ENCODE measurements at regions not wholly inside any gene's neighbourhood (a gene's known extent, or its start where the extent isn't known, plus 50 kb on each side); places are given as distances from the start of the nearest gene placed in this dataset.
"Not testable (repeated sequence)": the region's sequence is repeated elsewhere in the genome, so short reads cannot be mapped to it uniquely, and the experiment has no call there.

DNA sequence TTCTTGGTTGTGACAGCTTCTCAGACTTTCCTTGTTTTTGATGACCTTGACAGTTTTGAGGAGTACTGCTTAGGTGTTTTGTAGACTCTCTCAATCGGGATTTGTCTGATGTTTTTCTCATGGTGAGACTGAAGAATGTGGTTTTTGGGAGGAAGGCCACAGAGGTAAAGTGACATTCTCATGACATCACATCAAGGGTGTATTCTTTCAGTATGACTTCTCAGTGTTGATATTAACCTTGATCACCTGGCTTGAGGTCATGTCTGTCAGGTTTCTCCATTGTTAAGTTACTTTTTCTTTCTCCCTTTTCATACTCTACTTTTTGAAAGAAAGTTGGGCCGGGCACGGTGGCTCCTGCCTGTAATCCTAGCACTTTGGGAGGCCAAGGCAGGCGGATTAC is 269.9 kb downstream of the ZNF37A start:
- not testable (repeated sequence) for DNase-seq

DNA sequence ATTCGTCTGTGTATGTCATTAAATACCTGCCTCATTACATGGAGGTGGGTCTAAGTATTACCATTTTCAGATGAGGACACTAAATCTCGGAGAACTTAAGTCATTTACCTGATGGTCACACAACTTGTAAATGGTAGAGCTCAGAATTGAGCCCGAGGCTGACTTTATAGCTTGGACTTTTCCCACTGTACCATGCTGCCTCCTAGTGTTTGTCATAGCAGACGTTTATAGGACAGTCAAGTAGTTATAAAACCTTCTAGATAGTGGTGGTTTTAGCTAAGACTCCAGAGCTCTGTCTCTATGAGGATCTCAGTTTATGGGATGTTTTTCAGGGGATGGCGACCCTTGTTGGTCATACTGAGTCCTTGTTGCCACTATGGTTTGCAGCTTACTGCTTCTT is 271.8 kb downstream of the ZNF37A start:
- peak in 1 of 2 experiments; percentile 6 for DNase-seq

DNA sequence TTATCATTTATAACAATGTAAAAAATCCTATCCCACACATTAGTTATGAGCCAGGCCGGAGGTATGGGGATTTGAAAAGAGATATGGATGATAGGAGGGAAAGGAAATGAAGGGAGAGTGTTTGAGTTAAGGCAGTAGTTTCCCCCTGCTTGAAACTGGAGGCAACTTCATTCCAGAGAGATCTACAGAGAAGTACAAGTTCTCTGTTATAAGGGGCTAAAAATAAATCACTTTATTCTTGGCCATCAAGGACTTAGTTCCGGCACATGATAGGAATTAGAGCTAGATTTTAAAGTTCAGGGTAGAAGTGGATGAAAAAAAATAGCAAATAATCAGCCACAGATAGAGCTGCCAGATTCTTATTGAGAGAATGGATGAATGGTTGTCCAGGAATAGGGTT is 289.7 kb downstream of the ZNF37A start:
- not testable (repeated sequence) for DNase-seq

DNA sequence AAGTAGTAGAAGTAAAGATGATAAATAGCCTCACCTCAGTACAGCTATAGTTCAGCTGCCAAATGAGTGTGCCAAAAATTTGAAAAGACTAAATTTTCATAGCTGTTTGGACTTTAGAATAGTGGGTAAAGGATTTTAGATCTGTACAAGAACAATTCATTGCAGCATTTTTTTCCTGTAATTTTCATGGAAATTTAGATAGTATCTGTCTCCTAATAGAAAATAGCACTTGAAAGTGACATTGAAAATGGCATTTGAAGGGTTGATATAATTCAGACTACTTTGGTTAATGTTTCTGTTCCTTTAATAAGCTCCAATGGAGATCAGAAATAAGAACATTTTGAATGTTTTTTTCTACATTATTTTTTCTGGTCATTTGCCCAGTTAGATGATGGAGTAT is 292.7 kb downstream of the ZNF37A start:
- DNase-seq: not testable (repeated sequence)

DNA sequence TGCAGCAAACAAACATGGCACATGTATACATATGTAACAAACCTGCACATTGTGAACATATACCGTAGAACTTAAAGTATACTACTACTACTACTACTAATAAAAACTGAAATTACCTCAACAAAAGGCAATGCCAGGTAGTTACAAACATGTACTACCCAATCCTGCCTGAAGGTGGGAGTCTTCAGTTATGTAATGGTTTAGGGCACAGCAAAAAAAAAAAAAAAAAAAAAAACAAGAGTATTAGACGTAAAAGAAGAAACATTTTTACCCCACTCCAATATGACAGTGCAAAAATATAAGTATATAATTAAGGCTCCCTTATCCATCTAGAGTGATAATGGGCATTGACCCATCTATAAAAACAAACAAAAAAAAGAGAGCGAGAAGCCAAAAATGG is 296.6 kb downstream of the ZNF37A start:
- DNase-seq: peak in 1 of 2 experiments; percentile 12

DNA sequence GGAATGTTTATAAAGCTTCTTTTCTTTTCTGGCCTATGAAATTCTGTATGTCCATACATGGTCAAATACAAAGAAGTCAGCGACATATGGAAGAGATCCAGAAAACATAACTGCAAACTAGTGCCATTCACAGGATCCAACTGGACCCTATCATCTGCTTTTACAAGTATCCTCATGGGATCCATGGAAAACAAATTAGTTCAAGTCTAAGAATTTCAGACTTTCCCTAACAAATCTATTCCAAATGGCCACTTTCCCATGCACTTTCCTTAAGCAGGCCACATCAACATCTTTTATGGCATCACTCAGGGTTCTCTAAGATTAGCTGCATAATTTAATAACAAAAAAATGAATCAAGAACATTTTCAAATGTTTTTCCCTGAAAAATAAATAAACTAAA is 301.3 kb downstream of the ZNF37A start:
- DNase-seq: not testable (repeated sequence)

DNA sequence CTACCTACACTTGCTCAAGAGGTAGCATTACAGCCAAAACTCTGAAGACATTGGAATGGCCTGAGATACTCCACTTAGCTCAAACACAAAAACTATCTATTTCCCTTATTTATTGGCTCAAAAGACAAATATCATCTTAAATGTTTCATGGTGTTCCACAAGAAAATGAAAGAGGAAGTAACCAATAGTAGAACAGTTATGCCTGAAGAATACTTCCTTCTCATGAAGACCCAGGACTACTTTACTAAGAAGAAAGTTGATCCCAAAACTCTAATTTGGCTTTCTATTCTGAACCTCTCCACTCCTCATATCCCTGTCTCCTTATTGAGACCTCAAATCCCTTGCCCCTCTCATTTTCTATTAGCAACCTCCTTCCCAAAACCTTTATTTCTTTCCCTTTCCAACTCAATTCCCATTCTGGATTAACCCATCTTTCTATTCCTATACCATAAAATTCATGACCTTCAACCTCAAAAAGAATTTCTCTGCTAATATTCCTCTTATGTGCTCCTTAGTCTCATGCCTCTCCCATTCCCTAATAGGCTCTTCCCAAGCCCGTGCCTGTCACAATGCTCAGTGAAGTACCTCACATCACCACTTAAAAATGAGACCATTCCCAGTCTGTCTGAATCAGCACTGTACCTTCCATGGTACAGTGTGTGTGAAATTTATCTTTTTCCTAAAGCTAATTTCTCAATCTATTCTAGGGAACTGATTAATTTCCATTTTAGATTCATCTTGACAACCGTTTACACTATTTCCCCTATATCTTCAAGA is 302.2 kb downstream of the ZNF37A start:
- DNase-seq: not testable (repeated sequence)

DNA sequence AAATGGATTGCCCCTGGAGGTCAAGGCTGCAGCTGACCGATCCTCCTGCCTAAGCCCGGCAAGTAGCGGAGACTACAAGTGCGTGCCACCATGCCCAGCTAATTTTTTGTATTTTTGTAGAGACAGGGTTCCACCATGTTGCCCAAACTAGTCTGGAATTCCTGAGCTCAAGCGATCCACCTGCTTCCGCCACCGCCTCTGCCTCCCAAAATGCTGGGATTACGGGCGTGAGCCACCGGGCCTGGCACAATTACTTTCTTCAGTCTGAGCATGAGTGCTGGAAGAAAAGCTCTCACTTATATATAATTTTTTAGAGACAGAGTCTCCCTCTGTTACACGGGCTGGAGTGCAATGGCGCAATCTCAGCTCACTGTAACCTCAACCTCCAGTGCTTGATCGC is 307.4 kb downstream of the ZNF37A start:
- peak in 1 of 2 experiments; percentile 7 for DNase-seq

DNA sequence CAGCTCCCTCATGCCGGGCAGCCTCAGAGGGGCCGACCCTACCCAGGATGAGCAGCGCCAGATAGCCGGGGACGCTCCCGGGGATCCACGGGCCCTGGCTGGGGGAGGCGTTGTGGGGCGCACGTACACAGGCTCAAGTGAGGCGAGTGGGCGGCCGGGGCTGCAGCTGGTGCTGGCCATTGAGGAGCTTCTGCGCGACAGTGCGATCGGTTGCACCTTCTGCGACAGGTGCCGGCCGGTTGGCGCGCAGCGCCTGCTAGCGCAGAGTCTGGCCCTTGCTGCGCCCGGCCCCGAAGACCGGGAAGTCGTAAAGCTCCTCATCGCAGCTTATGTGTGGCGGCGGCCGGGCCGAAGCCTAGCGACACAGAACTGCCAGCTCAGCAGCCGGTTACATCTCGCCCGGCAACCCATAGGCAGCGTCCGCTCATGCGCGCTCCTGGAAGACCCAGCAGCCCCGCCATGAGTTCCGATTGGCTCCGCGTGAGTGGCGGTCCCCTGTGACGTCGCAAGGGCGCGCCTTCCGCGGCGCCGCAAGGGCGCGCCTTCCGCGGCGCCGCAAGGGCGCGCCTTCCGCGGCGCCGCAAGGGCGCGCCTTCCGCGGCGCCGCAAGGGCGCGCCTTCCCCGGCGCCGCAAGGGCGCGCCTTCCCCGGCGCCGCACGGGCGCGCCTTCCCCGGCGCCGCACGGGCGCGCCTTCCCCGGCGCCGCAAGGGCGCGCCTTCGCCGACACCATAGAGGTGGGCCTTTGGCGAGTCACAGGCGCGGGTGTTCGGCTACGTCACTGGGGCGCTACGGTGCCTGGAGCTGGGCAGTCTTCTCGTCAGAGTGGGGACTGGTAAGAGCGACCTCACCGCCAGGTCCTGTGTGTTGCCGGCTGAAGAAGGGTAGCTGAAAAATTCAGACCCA is 308.6 kb downstream of the ZNF37A start:
- peak; percentile 89 to 92 for DNase-seq

DNA sequence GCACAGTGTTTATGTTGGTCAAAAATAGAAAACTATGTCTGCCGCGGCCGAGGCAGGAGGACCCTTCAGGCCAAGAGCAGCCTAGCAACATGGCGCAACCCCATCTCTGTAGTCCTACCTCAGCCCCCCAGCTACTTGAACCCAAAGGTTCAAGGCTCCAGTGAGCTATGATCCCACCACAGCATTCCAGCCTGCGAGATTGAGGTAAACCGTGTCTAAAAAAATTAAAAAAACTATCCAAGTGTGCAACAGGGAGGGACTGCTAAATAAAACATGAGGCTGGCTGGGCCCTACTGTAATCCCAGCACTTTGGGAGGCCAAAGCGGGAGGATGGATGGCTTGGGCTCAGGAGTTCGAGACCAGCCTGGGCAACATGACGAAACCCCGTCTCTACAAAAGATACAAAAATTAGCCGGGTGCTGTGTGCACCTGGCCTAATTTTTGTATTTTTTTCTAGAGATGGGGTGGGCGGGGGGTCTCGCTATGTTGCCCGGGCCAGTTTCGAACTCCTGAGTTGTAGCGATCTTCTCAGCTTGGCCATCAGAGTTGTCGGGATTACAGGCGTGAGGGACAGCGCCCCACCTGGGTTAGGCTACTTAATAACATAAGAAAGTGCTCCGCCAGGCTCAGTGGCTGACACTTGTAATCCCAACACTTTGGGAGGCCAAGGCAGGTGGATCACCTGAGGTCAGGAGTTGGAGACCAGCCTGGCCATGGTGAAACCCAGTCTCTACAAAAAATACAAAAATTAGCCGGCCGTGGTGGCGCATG is 309.4 kb downstream of the ZNF37A start:
- DNase-seq: peak in 1 of 2 experiments; percentile 3

DNA sequence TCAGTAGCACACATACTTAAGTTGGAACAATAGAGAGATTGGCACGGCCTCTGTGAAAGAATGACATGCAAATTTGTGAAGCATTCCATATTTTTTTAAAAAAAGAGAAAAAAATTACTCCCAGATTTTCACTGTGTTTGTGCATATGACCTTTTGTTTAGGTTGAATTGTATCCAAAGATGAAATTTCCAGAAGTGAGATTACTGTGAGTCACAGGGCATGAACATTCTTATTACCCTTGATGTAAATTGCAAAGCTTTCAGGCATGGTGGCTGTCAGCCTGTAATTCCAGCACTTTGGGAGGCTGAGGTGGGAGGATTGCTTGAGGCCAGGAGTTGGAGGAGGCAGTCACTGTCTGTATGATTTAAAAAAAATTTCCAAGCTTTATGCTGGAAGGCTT is 329.5 kb downstream of the ZNF37A start:
- not testable (repeated sequence) for DNase-seq

DNA sequence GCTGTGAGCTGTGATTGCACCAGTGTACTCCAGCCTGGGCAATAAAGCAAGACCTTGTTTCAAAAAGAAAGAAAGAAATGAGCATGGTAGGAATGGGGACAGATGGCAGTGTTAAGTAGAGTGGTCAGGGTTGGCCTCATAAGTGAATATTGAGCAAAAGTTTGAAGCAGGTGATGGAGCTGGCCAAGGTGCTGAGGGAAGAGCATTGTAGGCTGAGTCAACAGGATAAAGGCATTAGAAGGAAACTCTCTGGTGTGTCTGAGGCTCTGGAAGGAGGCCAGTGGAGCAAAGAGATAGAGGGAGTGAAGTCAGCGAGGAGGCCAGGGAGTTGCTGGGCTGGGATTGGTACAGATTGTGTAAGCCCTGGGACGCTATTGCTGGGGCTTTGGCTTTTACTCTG is 336.1 kb downstream of the ZNF37A start:
- not testable (repeated sequence) for DNase-seq

DNA sequence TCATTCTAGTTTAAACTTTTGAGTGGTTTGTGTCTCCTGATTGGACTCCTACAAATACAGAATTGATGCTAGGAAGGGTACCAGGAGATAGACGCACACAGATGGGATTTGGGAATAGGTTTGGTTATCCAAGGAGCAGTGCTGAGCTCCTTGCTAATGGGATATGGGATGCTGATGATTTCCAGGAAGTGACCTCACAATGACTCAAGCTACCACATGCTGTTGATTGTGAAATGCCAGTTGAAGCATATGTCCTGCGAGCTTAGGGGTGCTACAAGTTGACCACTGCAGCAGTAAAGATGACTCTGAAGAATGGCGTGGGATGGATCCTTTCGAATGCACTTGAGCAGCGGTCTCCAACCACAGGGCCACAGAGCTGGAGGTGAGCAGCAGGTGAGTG is 343.2 kb downstream of the ZNF37A start:
- not testable (repeated sequence) for DNase-seq

DNA sequence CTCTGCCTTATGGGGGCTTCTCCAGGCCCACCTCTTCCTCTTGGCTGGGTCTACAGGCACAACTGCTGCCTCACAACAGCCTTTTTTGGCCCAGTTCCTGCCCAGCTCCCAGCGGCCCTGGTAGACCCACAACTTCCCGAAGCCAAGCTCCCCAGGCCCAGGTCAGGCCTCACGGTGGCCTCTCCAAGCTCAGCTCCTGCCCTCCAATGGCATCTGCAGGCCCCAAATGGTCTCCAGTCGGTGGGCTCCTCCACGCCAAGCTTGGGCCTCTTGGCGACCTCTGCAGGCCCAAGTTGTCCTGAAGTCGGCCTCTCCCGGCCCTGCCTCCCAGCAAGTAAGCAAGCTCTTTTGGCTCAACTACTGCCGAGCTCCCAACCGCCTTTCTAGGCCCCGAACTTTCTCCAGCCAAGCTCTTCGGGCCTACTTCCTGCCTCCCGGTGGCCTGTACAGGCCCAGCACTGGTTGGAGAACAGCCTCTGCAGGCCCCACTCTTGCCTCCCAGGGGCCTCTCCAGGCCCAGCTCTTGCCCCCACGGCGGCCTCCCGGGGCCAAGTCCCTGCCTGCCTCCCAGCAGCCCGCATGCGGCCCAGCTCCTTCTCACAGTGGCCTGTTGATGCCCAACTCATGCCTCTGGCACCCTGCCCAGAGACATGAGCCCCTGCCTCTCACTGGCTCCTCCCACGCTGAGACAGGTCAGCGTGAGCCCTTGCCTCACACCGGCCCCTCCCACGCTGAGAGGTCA is 354.6 kb downstream of the ZNF37A start:
- DNase-seq: not testable (repeated sequence)

DNA sequence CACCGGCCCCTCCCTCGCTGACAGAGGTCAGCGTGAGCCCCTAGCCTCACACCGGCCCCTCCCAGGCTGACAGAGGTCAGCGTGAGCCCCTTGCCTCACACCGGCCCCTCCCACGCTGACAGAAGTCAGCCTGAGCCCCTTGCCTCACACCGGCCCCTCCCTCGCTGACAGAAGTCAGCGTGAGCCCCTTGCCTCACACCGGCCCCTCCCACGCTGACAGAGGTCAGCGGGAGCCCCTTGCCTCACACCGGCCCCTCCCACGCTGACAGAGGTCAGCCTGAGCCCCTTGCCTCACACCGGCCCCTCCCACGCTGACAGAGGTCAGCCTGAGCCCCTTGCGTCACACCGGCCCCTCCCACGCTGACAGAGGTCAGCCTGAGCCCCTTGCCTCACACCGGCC is 355.5 kb downstream of the ZNF37A start:
- DNase-seq: not testable (repeated sequence)

DNA sequence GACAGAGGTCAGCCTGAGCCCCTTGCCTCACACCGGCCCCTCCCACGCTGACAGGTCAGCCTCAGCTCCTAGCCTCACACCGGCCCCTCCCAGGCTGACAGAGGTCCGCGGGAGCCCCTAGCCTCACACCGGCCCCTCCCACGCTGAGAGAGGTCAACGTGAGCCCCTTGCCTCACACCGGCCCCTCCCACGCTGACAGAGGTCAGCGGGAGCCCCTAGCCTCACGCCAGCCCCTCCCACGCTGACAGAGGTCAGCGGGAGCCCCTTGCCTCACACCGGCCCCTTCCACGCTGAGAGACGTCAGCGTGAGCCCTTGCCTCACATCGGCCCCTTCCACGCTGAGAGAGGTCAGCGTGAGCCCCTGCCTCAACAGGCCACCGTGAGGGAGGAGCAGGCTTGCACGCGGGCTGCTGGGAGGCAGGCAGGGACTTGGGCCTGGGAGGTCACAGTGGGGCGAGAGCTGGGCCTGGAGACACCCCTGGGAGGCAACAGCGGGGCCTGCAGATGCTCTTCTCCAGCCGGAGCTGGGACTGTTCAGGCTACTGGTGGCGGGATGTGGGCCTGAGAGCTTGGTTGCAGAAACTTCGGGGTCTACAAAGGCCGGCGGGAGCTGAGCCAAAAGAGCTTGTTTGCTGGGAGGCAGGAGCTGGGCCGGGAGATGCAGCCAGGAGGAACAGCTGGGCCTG is 356.4 kb downstream of the ZNF37A start:
- DNase-seq: not testable (repeated sequence)

DNA sequence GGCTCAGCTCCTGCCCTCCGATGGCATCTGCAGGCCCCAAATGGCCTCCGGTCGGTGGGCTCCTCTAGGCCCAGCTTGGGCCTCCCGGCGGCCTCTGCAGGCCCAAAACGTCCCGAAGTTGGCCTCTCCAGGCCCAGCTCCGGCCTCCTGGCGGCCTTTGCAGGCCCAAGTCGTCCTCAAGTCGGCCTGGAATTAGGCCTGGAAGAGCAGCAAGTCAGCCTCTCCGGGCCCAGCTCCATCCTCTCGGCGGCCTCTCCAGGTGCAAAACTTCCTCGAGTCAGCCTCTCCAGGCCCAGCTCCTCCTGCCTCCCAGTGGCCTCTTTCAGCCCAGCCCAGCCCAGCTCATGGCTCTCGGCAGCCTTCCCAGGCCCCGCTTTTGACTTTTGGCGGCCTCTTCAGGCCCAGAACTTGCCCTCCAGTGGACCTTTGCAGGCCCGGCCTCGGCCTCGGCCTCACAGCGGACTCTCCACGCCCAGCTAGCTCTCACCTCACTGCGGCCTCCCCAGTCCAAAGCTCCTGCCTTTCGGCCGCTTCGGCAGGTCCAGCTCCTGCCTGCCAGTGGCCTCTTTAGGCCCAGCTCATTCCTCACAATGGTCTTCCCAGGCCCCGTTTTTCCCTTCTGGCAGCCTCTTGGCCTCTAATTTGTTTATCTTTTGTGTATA is 357.3 kb downstream of the ZNF37A start:
- not testable (repeated sequence) for DNase-seq

Measured in activated CD4-positive, alpha-beta T cell treated with anti-CD3 and anti-CD28 coated beads, Interleukin-2, amount 50 U/mL, for 48 hours (primary cell).